OCI-LY1 (cell line): ENCODE measurements at regions not wholly inside any gene's neighbourhood (a gene's known extent, or its start where the extent isn't known, plus 50 kb on each side); places are given as distances from the start of the nearest gene placed in this dataset.

Source experiments
- H2AFZ ChIP-seq: fragments of 200-600 bp; sonication (generic), shearing (Covaris generic); 2 replicates; pipeline ENCODE4 v1.6.0; 2014; ENCODE audit warnings: antibody characterized with exemption, mild to moderate bottlenecking, low read length
- H3F3A ChIP-seq: fragments of 200-600 bp; sonication (generic), shearing (Covaris generic); 2 replicates; pipeline ENCODE4 v1.6.0; 2014; ENCODE audit warnings: mild to moderate bottlenecking, antibody characterized with exemption, low read length, moderate library complexity; ENCODE audit not compliant: insufficient read depth
- H3K27ac ChIP-seq: fragments of 200-600 bp; sonication (generic); 2 replicates; pipeline ENCODE4 v1.5.1; 2014; ENCODE audit warnings: low read length, mixed run types, mild to moderate bottlenecking, low read depth; ENCODE audit not compliant: poor library complexity, severe bottlenecking
- H3K27me3 ChIP-seq: fragments of 200-600 bp; sonication (generic); 2 replicates; pipeline ENCODE4 v1.6.0; 2014; ENCODE audit warnings: antibody characterized with exemption, mild to moderate bottlenecking, low read length, moderate library complexity; ENCODE audit not compliant: insufficient read depth
- H3K36me3 ChIP-seq: fragments of 200-600 bp; sonication (generic); 2 replicates; pipeline ENCODE4 v1.6.1; 2014; ENCODE audit warnings: mild to moderate bottlenecking, antibody characterized with exemption, low read length, moderate library complexity, mixed read lengths; ENCODE audit not compliant: insufficient read depth
- H3K4me1 ChIP-seq: fragments of 200-600 bp; sonication (generic); 2 replicates; pipeline ENCODE4 v1.5.1; 2014; ENCODE audit warnings: mild to moderate bottlenecking, low read length, moderate library complexity; ENCODE audit not compliant: insufficient read depth, severe bottlenecking
- H3K4me2 ChIP-seq: fragments of 200-600 bp; sonication (generic), shearing (Covaris generic); 2 replicates; pipeline ENCODE4 v1.6.1; 2014; ENCODE audit warnings: low read length
- H3K4me3 ChIP-seq: fragments of 200-600 bp; sonication (generic); 2 replicates; pipeline ENCODE4 v1.5.1; 2014; ENCODE audit warnings: low read length, low read depth, mild to moderate bottlenecking, mixed read lengths; ENCODE audit not compliant: poor library complexity, severe bottlenecking
- H3K79me2 ChIP-seq: fragments of 200-600 bp; shearing (Covaris generic); 2 replicates; pipeline ENCODE4 v1.6.1; 2016; ENCODE audit warnings: mixed run types, low read length, mixed read lengths; ENCODE audit not compliant: insufficient read depth
- H3K9ac ChIP-seq: fragments of 200-600 bp; sonication (generic), shearing (Covaris generic); 2 replicates; pipeline ENCODE4 v1.6.1; 2014; ENCODE audit warnings: mild to moderate bottlenecking, low read length, mixed read lengths
- H3K9me2 ChIP-seq: fragments of 200-600 bp; sonication (generic), shearing (Covaris generic); 2 replicates; pipeline ENCODE4 v1.6.1; 2014; ENCODE audit warnings: low read depth, mild to moderate bottlenecking, low read length, mixed read lengths
- H3K9me3 ChIP-seq: fragments of 200-600 bp; shearing (Covaris generic); 2 replicates; pipeline ENCODE4 v1.6.1; 2014; ENCODE audit warnings: low read length, mixed read lengths
- H4K20me1 ChIP-seq: fragments of 200-600 bp; sonication (generic), shearing (Covaris generic); 2 replicates; pipeline ENCODE4 v1.6.0; 2016; ENCODE audit warnings: mild to moderate bottlenecking, low read length; ENCODE audit not compliant: insufficient read depth
- CTCF ChIP-seq: fragments of 200-600 bp; sonication (generic), shearing (Covaris generic); IDR thresholded peaks from 2 replicates; pipeline ENCODE4 v1.5.1; 2017; ENCODE audit warnings: mild to moderate bottlenecking, antibody characterized with exemption, low read length, moderate library complexity, mixed read lengths
- EZH2 ChIP-seq: fragments of 200-600 bp; sonication (generic), shearing (Covaris generic); IDR thresholded peaks from 2 replicates; pipeline ENCODE4 v1.8.0; 2017; ENCODE audit warnings: borderline replicate concordance, mixed run types, mild to moderate bottlenecking, antibody characterized with exemption, low read length, moderate library complexity, mixed read lengths

- no peak overlapping the region for H2AFZ ChIP-seq
- H4K20me1 ChIP-seq, result no peaks in the 10 kb centered on the region
- H3K9ac ChIP-seq, result no peak overlapping the region
- H3K27me3 ChIP-seq, result no peaks in the 10 kb centered on the region
- H3K36me3 ChIP-seq, result no peaks in the 10 kb centered on the region
- H3K27ac ChIP-seq, result no peak overlapping the region
- H3K4me2 ChIP-seq, result no peak overlapping the region
- TF ChIP-seq CTCF (no peak), EZH2 (no peak)
- no peaks in the 10 kb centered on the region for H3K79me2 ChIP-seq
- no peak overlapping the region for H3K4me3 ChIP-seq
- no peaks in the 10 kb centered on the region for H3F3A ChIP-seq
- no peaks in the 10 kb centered on the region for H3K4me1 ChIP-seq
- H3K9me2 ChIP-seq, result no peaks in the 10 kb centered on the region
- H3K9me3 ChIP-seq, result no peaks in the 10 kb centered on the region
Observed at GRCh38 chr14:44170556-44170955, 336.5 kb downstream of the FSCB start.

DNA sequence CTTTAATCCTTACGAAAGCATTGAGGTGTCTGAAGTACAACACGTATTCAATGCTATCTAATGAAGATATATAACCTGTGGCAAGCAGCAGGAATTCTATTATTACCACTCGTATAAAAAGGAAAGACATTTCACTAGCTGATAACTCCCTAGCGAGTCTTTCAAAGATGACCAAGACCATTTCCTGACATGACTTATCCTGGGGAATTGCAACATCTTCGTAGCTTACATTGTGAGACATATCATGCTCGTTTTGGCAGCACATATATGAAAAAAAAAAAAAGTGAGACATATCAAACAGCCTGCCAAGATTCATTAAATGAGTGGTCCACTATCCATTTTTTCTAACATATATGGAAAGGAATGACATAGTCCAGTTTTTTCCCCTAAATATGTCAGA is 337.0 kb downstream of the FSCB start:
- H3F3A ChIP-seq, result no peaks in the 10 kb centered on the region
- no peak overlapping the region for H3K9ac ChIP-seq
- H3K27me3 ChIP-seq, result no peaks in the 10 kb centered on the region
- no peaks in the 10 kb centered on the region for H3K79me2 ChIP-seq
- H3K4me1 ChIP-seq, result no peaks in the 10 kb centered on the region
- no peaks in the 10 kb centered on the region for H3K9me3 ChIP-seq
- no peaks in the 10 kb centered on the region for H4K20me1 ChIP-seq
- TF ChIP-seq EZH2 (no peak), CTCF (no peak)
- H3K9me2 ChIP-seq, result no peaks in the 10 kb centered on the region
- H3K36me3 ChIP-seq, result no peaks in the 10 kb centered on the region
- H3K4me2 ChIP-seq, result no peak overlapping the region
- H3K27ac ChIP-seq, result no peak overlapping the region
- H2AFZ ChIP-seq, result no peak overlapping the region
- no peak overlapping the region for H3K4me3 ChIP-seq

- no peak overlapping the region for H3K9ac ChIP-seq
- no peak overlapping the region for H3K27ac ChIP-seq
- H3K27me3 ChIP-seq, result no peaks in the 10 kb centered on the region
- no peaks in the 10 kb centered on the region for H3F3A ChIP-seq
- no peaks in the 10 kb centered on the region for H3K79me2 ChIP-seq
- no peaks in the 10 kb centered on the region for H4K20me1 ChIP-seq
- H2AFZ ChIP-seq, result no peak overlapping the region
- H3K9me2 ChIP-seq, result no peaks in the 10 kb centered on the region
- H3K36me3 ChIP-seq, result no peaks in the 10 kb centered on the region
- H3K9me3 ChIP-seq, result no peaks in the 10 kb centered on the region
- H3K4me1 ChIP-seq, result no peaks in the 10 kb centered on the region
- H3K4me3 ChIP-seq, result no peak overlapping the region
- TF ChIP-seq CTCF, result no peak
- TF ChIP-seq EZH2, result no peak
- H3K4me2 ChIP-seq, result no peak overlapping the region
Observed at GRCh38 chr14:44168566-44168965, 338.5 kb downstream of the FSCB start.
